Effector memory CD4-positive, alpha-beta T cell (primary cell): ENCODE measurements at regions not wholly inside any gene's neighbourhood (a gene's known extent, or its start where the extent isn't known, plus 50 kb on each side); places are given as distances from the start of the nearest gene placed in this dataset.

Source experiments
- DNase-seq, 3 donors: peaks; one replicate each; pipeline ENCODE4 v3.0.0-alpha.2; 2020
- H3K27ac ChIP-seq: 2 replicates; pipeline ENCODE4 v1.7.0; 2013; ENCODE audit warnings: mild to moderate bottlenecking, low read length, moderate library complexity; ENCODE audit not compliant: insufficient read depth, poor library complexity, severe bottlenecking
- H3K27me3 ChIP-seq: replicated peaks from 2 replicates; pipeline ENCODE4 v1.7.0; 2013; ENCODE audit warnings: mild to moderate bottlenecking, low read length; ENCODE audit not compliant: insufficient read depth, control insufficient read depth, poor library complexity, severe bottlenecking
- H3K36me3 ChIP-seq: 2 replicates; pipeline ENCODE4 v1.7.0; 2013; ENCODE audit warnings: mild to moderate bottlenecking, low read length, moderate library complexity; ENCODE audit not compliant: control insufficient read depth, insufficient read depth
- H3K4me1 ChIP-seq: 2 replicates; pipeline ENCODE4 v1.7.0; 2013; ENCODE audit warnings: low read length, mild to moderate bottlenecking; ENCODE audit not compliant: control insufficient read depth, insufficient read depth, poor library complexity, severe bottlenecking
- H3K4me3 ChIP-seq: 2 replicates; pipeline ENCODE4 v1.7.0; 2013; ENCODE audit warnings: low read length, low read depth, mild to moderate bottlenecking; ENCODE audit not compliant: insufficient read depth, poor library complexity, severe bottlenecking
- H3K9me3 ChIP-seq: 2 replicates; pipeline ENCODE4 v1.7.0; 2013; ENCODE audit warnings: mild to moderate bottlenecking, low read length, moderate library complexity; ENCODE audit not compliant: control insufficient read depth

DNA sequence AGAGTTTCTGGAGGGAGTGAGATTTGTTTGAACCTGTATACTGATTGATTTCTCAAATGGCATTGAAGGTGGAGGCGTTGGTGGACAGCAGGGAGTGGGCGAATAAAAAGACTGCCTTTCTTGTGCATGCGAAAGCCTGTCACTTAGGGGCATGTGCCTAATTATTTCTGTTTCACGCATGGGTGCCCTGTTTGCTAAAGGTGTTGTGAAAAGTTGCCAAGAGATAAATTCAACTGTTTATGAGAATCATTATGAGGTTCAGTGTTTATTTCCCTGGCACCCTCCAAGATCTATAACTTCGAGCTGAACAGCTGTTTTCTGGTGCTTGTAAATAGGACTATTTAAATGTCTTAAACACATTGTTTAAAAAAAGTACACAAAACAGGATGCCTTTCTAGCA lies 67.4 kb upstream of the DMRTA1 start:
- no peaks in the 10 kb centered on the region for H3K27me3 ChIP-seq
- DNase-seq = no peak
- H3K36me3 ChIP-seq = no peaks in the 10 kb centered on the region
- H3K4me3 ChIP-seq = no peak overlapping the region
- no peaks in the 10 kb centered on the region for H3K4me1 ChIP-seq
- no peak overlapping the region for H3K27ac ChIP-seq
- no peaks in the 10 kb centered on the region for H3K9me3 ChIP-seq

DNA sequence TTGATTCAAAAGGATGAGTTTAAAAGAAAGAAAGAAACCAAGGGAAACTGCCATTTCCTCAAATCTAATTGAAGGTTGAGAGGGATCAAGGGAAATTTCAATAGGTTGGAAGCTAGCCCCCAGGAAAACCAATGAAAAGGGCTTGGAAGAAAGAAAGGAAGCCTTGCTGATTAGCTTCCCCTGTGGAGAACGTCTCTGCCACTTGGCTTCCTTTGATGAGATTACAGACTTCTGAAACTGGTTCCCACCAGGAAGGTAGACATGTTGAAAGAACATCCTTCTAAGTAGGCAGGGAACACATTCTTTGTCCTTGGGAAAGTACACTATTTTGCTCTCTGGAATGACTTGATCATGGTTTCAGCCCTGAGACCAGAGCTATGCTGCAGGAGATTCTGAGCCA lies 65.5 kb upstream of the DMRTA1 start:
- H3K4me3 ChIP-seq = no peak overlapping the region
- no peaks in the 10 kb centered on the region for H3K4me1 ChIP-seq
- H3K9me3 ChIP-seq = no peaks in the 10 kb centered on the region
- no peaks in the 10 kb centered on the region for H3K27me3 ChIP-seq
- no peaks in the 10 kb centered on the region for H3K36me3 ChIP-seq
- H3K27ac ChIP-seq = no peak overlapping the region
- no peak for DNase-seq

DNA sequence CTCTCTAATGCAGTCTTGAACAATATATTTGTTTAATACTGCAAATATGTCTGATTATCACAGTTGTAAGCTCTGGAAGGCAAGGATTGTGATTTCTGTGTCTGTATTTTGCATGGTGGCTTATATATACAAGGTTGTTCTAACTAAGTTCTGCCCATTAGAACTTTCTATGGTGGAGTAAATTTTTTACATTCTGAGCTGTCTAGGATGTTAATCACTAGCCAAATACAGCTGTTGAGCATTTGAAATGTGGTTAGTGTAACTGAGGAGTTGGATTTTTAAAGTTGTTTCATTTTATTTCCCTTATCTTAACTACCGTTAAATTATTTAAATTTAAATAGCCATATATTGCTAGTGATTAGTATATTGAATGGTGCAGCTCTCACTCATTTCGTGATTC lies 64.3 kb upstream of the DMRTA1 start:
- no peaks in the 10 kb centered on the region for H3K27me3 ChIP-seq
- no peaks in the 10 kb centered on the region for H3K36me3 ChIP-seq
- DNase-seq = no peak
- H3K27ac ChIP-seq = no peak overlapping the region
- no peaks in the 10 kb centered on the region for H3K9me3 ChIP-seq
- H3K4me3 ChIP-seq = no peak overlapping the region
- no peaks in the 10 kb centered on the region for H3K4me1 ChIP-seq

DNA sequence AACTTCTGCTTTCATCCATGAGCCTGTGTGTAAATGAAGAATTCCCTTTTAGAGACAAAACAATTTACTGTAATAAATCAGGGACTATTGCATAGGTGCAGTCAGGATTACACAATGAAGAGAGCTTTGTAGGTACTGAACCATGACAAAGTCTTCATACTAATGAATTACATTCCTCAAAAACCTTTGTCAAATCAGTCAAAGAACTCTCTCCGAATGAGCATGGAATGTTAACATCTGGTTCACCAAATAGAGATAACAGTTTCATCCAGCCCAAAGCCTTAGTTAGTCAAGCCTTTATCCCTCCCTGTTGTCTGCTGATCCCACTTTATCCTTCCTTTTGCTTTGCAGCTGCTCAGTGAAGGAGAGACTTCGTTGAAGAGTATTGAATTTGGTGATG lies 62.9 kb upstream of the DMRTA1 start:
- Histone ChIP-seq H3K36me3 (no peaks in the 10 kb centered on the region), H3K9me3 (no peaks in the 10 kb centered on the region)

DNA sequence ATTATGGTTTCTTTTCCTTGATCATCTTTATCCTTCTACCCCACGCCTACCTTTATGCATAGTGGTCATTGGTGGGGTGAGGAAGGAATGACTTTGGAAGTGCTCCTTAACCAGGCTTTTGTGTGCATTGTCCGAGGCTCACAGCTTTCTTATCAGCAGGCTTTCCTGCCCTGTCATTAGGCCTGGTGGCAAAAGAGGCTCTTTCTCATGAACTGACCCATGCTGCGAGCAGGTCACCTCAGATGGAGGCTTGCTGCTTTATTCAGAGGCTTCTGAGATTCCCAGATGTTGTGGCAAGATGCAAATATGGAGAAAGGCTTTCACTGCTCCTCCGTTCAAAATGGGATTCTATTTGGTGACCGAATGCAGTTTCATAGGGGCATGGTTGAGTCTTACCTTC lies 57.4 kb upstream of the DMRTA1 start:
- H3K27ac ChIP-seq = no peak overlapping the region
- no peak for DNase-seq
- H3K36me3 ChIP-seq = no peaks in the 10 kb centered on the region
- no peaks in the 10 kb centered on the region for H3K4me1 ChIP-seq
- no peaks in the 10 kb centered on the region for H3K9me3 ChIP-seq
- no peaks in the 10 kb centered on the region for H3K27me3 ChIP-seq
- H3K4me3 ChIP-seq = no peak overlapping the region

More for the DNA sequence above, 62.9 kb upstream of the DMRTA1 start:
- Histone ChIP-seq H3K27ac (no peak overlapping the region), H3K4me3 (no peak overlapping the region), H3K27me3 (no peaks in the 10 kb centered on the region), H3K4me1 (no peaks in the 10 kb centered on the region)
- DNase-seq = no peak

DNA sequence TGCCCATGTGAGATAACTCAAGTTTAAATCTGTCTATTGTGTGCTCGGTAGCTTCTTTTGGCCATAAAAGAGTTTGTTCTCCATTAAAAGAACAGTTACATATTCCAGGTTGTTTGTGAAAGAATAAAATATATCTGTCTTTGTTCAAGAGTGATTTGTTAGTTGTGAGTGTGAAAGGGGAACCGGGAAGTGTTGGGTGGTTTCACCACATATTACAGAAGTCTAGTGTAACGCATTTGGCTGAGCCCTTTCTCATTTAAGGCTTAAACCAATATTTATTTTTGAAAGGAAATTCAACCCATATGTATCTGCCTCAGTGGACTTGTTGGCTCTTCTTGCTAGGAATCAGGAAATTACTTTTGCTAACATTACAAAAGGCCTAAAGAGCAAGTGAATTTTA lies 54.1 kb upstream of the DMRTA1 start:
- Histone ChIP-seq H3K4me1 (no peaks in the 10 kb centered on the region), H3K27me3 (no peaks in the 10 kb centered on the region), H3K4me3 (no peak overlapping the region), H3K9me3 (no peaks in the 10 kb centered on the region), H3K36me3 (no peaks in the 10 kb centered on the region), H3K27ac (no peak overlapping the region)
- no peak for DNase-seq

DNA sequence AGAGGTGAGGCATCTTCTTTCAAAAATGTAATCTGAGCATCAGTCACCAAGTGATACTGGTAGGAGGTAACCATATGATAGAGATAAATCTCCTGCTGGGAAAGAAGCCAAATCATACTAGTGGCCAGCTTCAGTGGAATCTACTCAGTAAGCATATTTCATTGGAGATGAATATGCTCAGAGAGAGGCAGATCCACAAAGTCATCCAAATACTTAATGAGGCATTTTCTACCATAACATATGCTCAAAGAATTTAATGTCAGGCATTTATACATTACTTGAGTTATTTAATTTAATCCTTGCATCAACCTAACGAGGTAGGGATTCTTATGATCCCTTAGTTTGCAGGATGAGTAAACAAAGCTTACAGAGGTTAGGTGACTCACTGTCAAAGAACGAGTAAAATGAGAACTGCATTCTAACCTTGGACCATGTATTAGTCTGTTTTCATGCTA lies 50.9 kb upstream of the DMRTA1 start:
- no peaks in the 10 kb centered on the region for H3K4me1 ChIP-seq
- H3K27me3 ChIP-seq = no peaks in the 10 kb centered on the region
- DNase-seq = no peak
- H3K36me3 ChIP-seq = no peaks in the 10 kb centered on the region
- no peaks in the 10 kb centered on the region for H3K9me3 ChIP-seq
- H3K4me3 ChIP-seq = no peak overlapping the region
- no peak overlapping the region for H3K27ac ChIP-seq
